ENCODE measurements at regions not wholly inside any gene's neighbourhood (a gene's known extent, or its start where the extent isn't known, plus 50 kb on each side); places are given as distances from the start of the nearest gene placed in this dataset.

DNA sequence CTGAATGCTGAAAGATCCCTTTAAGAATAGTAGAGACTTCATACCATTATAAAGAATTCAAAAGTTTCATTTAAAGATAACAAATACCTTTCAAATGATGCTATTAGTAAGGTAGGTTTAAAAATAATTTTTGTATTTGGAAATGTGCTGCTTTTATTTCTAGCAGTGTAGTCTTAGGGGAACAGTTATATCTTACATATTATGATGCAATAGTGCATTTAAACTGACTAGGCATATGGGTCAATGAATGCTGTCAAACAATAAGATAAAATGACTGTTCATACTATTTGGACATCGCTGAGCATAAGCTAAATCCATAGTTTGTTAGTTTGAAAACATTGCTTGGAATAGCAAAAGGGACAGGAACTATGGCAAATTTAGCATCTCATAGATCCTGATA lies 354.8 kb upstream of the SEMA3A start:
- H3K4me1 ChIP-seq: peaks cover 0 to 8% of the 10 kb centered on the region in 2 donors
- H3K36me3 ChIP-seq: no peaks in the 10 kb centered on the region
- intact Hi-C loops (cut with DNase I): no loop called here
- ATAC-seq (no peak), DNase-seq (no peak)
- H3K9me3 ChIP-seq: no peaks in the 10 kb centered on the region
- TF ChIP-seq, protein P1, sequence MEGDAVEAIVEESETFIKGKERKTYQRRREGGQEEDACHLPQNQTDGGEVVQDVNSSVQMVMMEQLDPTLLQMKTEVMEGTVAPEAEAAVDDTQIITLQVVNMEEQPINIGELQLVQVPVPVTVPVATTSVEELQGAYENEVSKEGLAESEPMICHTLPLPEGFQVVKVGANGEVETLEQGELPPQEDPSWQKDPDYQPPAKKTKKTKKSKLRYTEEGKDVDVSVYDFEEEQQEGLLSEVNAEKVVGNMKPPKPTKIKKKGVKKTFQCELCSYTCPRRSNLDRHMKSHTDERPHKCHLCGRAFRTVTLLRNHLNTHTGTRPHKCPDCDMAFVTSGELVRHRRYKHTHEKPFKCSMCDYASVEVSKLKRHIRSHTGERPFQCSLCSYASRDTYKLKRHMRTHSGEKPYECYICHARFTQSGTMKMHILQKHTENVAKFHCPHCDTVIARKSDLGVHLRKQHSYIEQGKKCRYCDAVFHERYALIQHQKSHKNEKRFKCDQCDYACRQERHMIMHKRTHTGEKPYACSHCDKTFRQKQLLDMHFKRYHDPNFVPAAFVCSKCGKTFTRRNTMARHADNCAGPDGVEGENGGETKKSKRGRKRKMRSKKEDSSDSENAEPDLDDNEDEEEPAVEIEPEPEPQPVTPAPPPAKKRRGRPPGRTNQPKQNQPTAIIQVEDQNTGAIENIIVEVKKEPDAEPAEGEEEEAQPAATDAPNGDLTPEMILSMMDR (IDR thresholded peaks at IDR 0.05): no peak
- no peaks in the 10 kb centered on the region for H3K27me3 ChIP-seq
- H3K4me3 ChIP-seq: no peak overlapping the region
- H3K27ac ChIP-seq: no peak overlapping the region

DNA sequence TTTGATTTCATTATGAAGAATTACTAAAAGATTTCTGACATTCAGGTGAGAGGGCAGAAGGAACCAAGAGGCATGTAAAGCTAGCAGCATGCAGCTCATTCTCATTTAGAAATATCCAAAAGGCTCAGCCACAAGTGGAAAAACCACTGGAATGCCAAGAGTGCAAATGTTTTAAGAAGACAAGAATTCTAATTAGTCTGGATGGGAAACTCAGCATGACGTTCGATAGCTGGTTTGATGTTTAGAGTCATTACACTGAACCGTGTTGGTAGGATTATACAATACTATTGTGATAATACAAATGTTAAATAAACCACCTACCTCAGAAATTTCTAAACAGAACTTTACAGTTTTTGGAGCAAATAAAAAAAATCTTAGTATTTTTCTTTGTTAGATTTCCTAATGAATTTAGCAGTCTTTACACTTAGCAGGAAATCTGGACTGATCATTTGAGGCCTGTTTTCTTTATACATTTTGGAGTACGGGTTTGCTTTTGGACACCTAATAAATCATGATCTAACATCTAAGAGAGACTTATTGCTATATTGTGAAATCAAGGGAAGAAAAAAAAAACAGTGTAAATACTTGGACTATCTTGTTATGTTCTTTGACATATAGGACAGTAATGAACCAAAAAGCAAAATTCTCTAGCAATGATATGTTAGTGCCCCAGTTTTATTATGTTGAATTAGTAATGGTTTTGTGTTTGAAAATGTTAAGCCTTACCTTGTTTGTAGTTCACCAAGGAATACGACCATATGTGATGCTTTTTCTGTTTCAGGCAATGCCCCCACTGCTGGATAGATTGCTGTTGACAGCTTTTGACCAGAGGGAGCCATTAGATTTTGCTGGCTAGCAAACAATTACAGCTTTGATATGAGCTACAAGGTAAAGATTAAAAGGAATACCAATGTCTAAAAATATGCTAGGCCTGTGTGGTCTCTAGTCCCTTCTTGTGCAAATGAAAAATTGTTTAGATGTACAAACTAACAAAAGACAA lies 354.1 kb upstream of the SEMA3A start:
- H3K9me3 ChIP-seq: no peaks in the 10 kb centered on the region
- TF ChIP-seq, protein P1 (IDR thresholded peaks at IDR 0.05): no peak
- no peak overlapping the region for H3K4me3 ChIP-seq
- intact Hi-C loops (cut with DNase I): no loop called here
- H3K4me1 ChIP-seq: peaks cover 0 to 8% of the 10 kb centered on the region in 2 donors
- H3K36me3 ChIP-seq: no peaks in the 10 kb centered on the region
- DNase-seq (peak in 2 of 4 donors; percentile 22 to 23), ATAC-seq (peak; percentile 47)
- H3K27ac ChIP-seq: no peak overlapping the region
- H3K27me3 ChIP-seq: no peaks in the 10 kb centered on the region

DNA sequence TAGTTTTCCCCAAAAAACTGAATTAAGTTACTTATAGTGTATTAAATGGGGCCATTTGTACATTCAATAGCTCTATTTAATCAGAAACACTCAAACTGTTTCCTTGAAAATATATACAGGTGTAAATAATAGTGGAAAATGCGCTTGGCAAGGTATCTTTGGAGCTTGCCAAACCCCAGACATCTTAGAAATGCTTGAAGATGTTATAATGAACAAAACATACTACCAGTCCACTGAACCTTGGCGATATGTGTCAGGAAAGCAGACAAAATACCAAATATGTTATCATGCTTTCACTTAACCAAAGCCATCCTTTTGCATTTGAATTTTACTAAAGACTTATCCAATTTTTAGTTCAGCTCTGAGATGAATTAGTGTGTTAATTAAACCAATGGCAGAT lies 352.7 kb upstream of the SEMA3A start:
- no peaks in the 10 kb centered on the region for H3K9me3 ChIP-seq
- DNase-seq: no peak
- TF ChIP-seq, protein P1 (IDR thresholded peaks at IDR 0.05): no peak
- peaks cover 0 to 8% of the 10 kb centered on the region in 2 donors for H3K4me1 ChIP-seq
- intact Hi-C loops (cut with DNase I): no loop called here
- no peak overlapping the region for H3K27ac ChIP-seq
- ATAC-seq: no peak
- H3K4me3 ChIP-seq: no peak overlapping the region
- H3K27me3 ChIP-seq: no peaks in the 10 kb centered on the region
- no peaks in the 10 kb centered on the region for H3K36me3 ChIP-seq

DNA sequence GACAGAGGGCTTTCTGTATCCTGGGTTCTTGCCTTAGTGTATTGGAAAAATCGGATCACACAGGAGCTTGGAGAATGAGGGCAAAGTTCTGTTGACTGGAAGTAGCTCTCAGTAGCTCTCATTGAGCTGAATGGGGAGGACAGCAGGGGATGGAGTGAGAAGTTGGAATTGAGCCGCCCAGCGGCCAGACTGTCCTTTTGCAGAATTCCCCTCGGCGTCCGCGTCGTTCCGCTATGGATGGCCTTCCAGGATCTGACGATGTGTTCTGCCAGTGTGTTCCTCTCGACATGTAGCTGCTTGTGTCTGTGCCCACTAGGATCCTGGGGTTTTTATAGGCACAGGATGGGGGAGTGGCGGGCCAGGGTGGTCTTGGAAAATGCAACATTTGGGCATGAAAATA lies 351.8 kb upstream of the SEMA3A start:
- Histone ChIP-seq H3K27ac (no peak overlapping the region), H3K4me3 (no peak overlapping the region), H3K4me1 (peaks cover 0 to 8% of the 10 kb centered on the region in 2 donors), H3K27me3 (no peaks in the 10 kb centered on the region), H3K36me3 (no peaks in the 10 kb centered on the region), H3K9me3 (no peaks in the 10 kb centered on the region)
- intact Hi-C loops (cut with DNase I): no loop called here
- TF ChIP-seq, protein P1 (IDR thresholded peaks at IDR 0.05): no peak
- peak in 1 of 4 donors; percentile 43 for DNase-seq
- ATAC-seq: no peak

DNA sequence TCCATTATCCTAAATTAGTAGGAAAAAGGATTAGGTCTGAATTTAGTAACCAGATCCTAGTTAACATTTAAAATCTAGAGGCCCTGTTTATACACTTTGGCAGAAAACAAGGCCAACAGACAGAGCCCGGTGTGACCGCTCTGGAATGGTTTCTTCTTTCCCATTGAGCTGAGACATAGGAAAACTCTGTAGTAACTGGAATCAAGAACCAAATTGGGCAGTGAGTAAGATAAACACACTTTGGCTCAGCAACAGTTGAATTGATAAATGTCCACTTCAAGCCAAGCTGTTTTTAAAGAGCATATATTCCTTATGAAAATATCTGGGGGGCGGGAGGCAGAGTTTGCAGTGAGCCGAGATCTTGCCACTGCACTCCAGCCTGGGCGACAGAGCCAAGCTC lies 343.7 kb upstream of the SEMA3A start:
- no peak overlapping the region for H3K4me3 ChIP-seq
- no peaks in the 10 kb centered on the region for H3K36me3 ChIP-seq
- TF ChIP-seq, protein P1 (IDR thresholded peaks at IDR 0.05): no peak
- no peak for DNase-seq
- intact Hi-C loops (cut with DNase I): no loop called here
- no peak for ATAC-seq
- no peak overlapping the region for H3K27ac ChIP-seq
- no peaks in the 10 kb centered on the region for H3K27me3 ChIP-seq
- no peaks in the 10 kb centered on the region for H3K4me1 ChIP-seq
- H3K9me3 ChIP-seq: no peaks in the 10 kb centered on the region
